ENCODE measurements at regions not wholly inside any gene's neighbourhood (a gene's known extent, or its start where the extent isn't known, plus 50 kb on each side); places are given as distances from the start of the nearest gene placed in this dataset.
"Not testable (repeated sequence)": the region's sequence is repeated elsewhere in the genome, so short reads cannot be mapped to it uniquely, and the experiment has no call there.

DNA sequence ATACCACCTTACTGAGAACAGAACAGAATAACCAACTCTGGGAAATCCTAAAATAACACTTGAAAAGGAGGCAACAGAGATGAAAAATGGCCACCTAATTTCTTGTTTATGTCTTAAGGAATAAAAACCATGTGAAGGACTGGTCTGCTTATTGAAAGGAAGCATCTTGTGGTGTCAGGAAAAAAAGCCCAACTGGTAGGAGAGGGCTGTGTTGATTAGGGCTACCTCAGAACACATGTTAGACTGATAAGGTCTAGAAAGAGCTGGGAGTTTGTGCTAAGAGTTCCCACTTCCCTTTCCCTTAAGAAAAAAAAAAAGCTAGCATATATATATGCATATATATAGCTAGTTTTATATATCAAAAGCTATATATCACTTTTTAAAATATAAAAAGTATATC, 425.3 kb upstream of the BTBD3 start:
- DNase-seq: no peak

DNA sequence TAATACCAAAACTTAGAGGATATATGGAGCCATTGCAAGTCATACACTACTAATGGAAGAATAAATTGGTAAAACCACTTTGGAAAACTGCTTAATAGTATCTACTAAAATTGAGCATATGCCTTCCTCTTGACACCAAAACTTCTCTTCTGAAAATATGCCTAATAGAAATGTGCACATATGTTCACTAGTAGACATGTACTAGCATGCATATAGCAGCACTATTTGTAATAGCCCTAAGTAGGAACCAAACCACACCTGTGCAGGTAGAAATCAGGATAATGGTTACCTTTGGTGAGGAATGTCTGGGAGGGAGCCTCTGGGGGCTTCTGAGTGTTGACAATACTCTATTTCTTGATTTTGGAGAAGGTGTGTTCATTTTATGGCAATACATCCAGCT, 424.8 kb upstream of the BTBD3 start:
- DNase-seq: no peak

DNA sequence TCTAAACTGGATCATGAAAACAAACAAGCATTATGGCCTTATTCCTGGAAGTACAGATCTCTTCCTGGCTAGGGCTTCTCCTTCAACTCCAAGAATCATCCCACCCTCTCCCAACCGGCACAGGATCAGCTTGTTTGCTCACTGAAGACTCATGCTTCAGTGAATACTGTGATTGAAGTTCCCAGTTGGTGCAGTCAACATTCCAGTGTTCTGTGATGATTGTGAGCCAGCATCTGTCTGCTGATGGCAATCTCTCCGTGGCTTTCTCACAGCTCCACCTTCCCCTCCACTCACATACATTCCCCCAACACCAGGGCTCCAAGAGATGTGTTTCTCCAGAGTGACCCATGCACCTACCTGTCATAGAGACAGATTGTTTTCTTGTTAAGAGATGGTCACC, 421.3 kb upstream of the BTBD3 start:
- DNase-seq: no peak

DNA sequence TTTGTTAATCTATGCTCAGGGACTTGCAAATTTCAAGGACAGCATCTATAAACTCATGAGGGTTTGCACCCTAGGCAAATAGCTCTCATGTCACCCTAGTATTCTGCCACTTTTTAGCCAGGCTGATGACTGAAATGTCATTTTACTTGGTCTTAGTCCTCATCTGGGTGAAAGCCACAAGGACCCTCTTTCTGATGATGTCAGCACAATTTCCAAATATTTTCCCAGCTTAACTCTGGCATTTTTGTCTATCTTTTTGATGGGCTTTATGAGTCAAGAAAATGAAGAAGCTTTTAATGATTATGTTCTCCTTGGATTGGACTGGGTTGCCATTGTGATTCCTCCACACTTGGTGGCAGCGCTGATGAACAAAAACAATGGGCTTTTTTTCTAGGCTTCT, 420.1 kb upstream of the BTBD3 start:
- no peak for DNase-seq

DNA sequence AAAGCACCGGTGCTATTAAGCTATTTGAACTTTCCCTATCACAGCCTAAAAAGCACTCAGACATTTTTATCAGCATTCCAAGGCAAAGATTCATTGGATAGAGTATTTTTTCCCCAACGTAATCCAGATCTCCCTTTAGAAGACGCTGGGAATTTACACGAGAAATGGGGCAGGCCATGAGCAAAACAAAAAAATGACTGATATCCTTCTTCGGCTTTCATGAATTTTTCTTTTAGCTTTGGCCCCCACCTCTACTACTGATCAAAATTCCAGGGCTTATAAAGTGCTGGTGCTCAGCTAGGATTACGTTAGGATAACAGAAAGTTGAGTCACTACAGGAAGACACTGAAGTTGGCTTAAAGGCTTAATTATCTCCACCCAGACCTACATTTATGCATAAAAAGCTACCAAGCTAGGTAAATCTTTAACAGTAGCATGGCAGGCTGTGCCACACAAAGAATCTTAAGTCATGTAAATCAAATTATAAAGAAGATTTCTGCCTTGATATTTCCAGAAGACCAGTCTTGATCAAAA, 418.5 kb upstream of the BTBD3 start:
- DNase-seq: no peak

DNA sequence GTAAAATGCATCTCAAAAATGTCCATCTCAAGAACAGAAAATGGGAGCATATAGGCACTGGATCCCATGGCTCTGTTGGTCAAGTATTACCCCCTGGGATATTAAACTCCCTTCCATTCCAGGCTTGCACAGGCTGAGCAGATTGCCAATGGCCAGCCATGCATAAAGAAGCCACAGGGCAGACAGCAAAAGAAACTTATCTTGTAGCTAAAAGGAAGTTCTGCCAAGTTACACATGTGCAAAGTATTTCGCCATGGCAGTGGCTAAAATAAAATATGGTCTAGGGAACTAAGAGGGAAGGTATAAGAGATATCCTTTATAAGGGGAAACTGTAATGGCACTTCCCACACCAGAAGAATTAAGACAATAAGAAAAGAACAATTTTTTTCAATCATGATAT, 415.6 kb upstream of the BTBD3 start:
- DNase-seq: no peak

DNA sequence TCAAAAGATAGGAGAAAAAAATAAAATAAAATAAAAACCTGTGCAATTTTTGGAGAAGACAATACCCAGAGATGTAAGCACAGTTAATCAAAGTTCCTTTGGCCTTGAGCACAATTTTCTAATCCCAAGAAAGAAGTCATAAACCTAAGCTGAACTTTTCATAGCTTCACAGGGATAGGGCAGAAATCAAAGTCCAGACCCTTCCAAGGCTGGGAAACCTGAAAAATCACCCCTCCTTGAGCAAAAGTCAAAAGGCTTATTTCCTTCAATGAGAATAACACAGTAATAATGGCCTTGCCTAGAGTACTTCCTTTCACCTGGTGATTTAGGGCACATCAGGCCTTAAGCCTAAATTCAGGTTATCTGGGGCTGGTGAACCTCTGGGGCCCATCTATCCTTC, 415.0 kb upstream of the BTBD3 start:
- no peak for DNase-seq

DNA sequence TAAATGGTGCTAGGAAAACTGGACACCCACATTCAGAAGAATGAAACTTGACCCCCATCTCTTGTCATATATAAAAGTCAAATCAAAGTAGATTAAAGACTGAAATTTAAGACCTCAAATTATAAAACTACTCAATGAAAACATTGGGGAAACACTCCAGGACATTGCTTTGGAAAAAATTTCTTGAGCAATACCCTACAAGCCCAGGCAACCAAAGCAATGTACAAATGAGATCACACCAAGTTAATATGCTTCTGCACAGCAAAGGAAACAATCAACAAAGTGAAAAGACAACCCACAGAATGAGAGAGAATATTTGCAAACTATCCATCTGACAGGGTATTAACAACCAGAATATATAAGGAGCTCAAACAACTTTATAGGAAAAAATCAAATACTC, 407.9 kb upstream of the BTBD3 start:
- DNase-seq: no peak

DNA sequence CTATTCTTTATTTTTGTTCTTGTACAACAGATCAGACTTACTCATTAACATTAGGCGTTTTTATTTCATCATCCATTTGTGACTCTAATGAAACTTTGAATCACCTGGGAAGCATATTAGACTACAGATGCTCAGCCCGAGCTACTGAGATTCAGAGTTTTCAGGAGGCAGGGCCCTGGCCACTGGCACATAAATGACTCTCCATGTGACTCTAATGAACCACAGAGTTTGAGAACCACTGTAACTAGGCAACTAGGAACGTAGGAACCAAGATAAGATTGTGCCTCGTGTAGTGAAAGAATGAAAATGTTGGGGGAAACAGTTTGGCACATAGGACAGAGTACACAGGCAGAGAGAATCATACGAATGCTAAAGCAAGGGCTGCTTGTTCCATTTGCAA, 405.9 kb upstream of the BTBD3 start:
- DNase-seq: no peak

DNA sequence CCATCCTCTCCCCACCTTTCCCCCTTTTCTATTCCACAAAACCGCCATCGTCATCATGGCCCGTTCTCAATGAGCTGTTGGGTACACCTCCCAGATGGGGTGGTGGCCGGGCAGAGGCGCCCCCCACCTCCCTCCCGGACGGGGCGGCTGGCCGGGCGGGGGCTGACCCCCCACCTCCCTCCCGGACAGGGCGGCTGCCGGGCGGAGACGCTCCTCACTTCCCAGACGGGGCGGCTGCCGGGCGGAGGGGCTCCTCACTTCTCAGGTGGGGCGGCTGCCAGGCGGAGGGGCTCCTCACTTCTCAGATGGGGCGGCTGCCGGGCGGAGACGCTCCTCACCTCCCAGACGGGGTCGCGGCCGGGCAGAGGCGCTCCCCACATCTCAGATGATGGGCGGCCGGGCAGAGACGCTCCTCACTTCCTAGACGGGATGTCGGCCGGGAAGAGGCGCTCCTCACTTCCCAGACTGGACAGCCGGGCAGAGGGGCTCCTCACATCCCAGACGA, 404.4 kb upstream of the BTBD3 start:
- not testable (repeated sequence) for DNase-seq

DNA sequence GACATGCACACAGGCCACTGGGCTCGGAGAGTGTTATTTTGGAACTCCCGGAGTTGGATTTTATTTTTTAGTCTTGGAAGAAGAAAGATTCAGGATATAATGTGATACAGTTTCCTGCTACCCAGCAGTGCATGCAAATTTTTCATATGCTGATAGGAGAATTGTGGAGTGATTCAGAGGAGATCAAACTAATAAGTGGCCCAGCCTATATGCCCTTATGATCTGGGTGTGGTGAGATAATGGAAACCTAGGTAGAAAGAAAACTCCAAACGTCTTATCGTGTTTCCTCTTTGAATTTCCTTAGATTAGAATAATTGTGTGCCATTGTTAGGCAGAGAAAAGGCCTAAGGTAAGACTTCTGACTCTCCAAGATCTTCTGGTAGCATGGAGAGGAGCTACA, 401.2 kb upstream of the BTBD3 start:
- DNase-seq: no peak

DNA sequence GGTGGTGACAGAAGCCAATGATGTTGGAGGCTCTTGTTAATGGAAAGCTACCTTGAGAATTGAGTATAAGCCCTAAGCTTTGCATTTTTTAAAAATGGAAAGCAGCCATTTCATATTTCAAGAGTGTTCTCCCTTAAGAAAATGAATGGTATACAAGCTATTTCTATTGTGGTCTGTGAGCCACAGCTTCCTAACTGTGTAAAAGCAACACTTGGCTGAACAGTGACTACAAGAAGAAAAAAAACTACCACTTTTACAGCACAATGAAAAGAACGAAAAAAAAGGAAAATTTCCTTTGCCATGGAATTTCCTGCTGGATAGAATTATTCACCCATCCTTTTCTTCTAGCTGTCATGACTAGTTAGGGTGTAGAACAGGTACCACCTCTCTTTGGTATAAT, 397.1 kb upstream of the BTBD3 start:
- no peak for DNase-seq

DNA sequence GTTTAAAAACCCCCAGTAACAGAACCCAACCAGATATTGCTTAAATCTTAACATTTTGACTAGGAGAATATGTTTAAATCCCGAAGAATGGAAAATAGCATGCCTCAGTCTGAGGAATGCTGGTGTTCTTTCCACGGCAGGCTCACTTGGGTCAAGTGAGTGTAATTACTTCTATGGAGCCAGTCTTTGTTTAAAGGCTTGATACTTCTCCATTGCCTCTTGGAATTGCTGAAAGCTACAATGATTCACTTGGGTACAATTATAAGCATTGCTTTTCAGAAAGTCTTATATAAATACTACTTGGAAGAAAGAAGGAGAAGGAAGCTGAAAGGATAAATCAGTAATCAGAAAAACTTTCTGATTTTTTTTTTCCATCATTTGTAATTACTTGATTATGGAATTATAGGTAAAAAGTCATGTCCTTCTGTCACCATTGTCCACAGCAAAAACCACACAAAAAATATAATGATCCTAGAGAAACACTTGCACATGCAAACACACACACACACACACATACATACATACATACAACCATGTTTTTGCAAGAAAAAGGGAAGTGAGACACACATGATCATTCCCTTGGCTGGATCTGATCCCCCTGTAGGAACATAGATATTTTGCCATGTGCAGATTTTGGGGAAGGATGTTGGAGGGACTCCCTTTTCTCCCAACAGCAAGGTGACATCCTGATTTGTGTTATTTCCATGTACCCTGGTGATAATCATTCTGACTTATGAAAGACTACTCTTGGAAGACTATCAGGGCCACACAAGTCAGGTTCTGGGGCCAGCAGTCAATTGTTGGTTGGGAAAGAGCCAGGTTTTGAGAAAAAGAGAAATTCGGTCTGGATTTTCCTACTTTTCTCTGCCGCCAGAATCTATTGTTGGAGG, 396.0 kb upstream of the BTBD3 start:
- DNase-seq: peak; percentile 41

DNA sequence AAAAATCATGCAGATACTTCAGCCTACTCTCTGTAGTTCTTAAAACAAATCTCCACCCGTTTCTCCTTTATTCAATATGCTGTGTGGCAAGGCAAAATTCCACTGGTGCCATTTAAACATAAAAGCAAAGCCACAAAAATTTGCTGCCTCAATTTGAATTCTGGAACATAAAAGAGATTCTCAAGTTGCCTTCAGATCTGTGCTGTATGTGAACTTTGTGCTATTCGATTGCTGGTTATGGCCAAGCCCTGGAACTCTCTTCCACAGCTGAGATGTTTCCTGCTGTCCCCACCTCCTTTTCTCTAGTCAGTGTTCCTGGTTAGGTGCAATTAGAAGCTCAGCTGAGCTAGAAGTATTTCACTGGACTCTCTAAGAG, 395.3 kb upstream of the BTBD3 start:
- peak; percentile 35 for DNase-seq

DNA sequence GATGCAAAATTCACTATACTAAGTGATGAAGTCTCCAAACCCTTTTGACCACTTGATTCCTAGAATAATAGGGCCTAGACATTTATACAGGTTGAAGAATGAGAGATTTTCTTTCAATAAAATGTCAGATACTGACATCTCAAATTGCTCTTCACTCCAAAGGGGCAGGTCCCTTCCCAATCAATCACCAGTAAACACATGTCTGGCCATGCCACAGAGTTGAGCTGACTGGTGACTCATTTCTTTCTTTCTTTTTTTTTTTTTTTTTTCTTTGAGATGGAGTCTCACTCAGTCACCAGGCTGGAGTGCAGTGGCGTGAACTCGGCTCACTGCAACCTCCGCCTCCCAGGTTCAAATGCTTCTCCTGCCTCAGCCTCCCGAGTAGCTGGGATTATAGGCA, 388.6 kb upstream of the BTBD3 start:
- DNase-seq: no peak

DNA sequence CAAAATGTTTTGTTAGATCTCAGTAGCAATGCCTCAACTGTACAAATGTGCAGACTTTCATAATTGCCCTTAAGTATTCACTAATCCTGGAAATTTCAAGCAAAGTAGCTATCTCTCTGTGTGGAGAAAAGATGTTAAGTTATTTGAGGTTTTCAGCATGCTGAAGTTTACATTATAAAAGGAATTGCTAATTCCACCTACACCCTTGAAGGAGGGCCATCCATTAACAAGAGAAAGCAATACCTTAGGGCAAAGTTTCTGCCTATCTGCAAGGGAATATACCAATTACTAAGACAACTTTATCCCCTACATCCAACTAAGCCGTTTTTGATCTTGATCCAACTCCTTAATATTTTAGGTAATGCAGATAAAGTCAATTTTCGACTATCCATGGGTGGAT, 380.7 kb upstream of the BTBD3 start:
- DNase-seq: no peak

DNA sequence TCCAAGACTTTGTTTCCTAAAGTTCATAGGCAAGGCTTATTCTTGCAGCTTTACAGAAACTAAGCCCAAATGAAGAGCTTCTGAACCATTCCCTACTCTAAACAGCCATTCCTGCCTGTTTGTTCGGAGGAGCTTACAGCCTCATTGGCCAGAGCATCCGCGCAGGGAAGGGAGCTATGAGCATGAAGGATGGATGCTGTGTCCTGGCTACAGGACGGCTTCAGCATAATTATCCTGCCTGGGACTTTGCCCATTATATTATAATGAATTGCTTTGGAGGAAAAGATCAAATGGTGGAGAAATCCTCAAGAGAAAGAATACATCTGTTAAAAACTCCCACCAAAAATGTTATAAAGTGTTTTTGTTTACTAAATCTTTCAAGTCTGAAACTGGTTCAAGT, 378.2 kb upstream of the BTBD3 start:
- no peak for DNase-seq

DNA sequence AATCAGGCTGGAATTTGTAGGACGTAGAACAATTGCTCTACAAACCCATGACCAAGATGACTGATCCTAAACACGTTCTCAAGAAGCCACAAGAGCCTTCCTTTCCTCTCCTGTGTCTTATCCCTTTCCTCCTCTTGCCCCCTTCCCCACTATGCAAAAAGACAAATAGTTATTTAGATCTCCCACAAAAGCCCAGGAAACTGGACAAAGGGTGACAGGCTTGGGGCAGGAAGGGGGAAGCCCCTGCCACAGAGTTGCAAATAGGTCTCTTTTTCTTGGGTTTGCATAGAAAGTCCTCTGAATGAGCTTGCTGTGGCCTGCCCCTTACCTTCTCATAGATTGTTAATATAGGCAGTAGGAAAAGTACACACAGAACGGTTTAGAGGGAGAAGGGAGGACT, 377.1 kb upstream of the BTBD3 start:
- DNase-seq: no peak

DNA sequence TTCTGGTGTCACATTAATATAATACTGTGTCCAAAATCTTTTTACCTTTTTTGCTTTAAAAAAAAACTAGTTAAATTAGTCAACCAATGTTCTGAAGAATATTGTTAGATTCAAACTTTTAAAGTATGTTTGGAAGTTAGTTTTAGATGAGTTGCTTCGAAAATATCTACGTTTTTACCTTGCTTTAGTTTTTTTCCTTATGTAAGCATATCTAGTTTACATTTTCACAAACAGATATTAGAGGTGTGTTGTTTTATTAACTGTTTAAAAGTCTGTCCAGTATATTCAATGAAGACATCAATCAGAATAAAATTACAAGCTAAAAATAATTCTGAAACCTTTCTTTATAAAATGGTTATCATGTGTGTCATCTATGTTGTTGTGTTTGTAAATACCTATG, 375.0 kb upstream of the BTBD3 start:
- DNase-seq: no peak

DNA sequence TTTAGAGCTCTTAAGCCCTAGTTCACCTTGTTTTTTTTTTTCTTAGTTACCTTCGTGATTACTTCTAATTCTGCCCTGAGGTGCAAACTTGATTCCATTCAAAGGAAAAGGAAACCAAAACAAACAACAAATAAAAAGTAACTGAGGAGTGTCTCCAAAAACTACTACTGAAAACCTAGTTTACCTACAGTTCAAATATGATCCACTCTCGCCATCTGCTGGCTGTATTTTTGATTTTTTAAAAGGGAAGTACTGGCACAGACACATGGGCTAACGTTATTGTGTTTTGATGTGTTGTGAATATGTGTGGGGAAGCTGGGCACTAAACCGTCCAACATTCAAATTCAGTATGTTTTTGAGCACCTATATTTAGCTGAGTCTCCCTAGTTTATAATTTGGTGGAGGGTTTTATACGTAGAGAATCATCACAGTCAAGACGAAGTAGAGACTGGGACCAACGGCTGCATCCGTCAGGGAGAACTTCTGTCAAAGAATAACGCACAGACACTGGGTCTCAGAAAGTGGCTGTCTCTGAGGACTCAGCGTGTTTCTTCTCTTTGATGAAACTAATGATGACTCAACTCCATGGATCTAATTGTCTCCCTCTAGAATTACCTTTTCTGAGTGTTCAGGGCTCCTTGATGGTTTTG, 373.5 kb upstream of the BTBD3 start:
- no peak for DNase-seq

DNA sequence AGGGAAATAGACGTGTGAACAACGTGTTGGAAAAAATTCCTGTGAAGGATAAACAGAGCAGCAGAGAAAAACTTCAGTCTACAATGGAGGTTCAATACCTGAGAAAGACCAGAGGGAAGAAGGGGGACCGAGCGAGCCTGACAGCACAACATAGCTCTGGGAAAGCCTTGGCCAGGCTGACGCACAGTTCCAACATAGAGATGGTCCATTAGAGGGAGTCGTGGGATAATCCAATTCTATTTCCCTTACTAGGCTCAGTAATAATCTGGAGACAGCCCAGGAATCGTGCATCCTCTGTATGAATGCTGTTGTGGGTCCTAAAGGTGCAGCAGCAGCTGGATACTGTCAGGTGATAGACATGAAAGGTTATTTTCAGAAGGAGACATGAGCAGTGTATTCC, 370.8 kb upstream of the BTBD3 start:
- DNase-seq: no peak

DNA sequence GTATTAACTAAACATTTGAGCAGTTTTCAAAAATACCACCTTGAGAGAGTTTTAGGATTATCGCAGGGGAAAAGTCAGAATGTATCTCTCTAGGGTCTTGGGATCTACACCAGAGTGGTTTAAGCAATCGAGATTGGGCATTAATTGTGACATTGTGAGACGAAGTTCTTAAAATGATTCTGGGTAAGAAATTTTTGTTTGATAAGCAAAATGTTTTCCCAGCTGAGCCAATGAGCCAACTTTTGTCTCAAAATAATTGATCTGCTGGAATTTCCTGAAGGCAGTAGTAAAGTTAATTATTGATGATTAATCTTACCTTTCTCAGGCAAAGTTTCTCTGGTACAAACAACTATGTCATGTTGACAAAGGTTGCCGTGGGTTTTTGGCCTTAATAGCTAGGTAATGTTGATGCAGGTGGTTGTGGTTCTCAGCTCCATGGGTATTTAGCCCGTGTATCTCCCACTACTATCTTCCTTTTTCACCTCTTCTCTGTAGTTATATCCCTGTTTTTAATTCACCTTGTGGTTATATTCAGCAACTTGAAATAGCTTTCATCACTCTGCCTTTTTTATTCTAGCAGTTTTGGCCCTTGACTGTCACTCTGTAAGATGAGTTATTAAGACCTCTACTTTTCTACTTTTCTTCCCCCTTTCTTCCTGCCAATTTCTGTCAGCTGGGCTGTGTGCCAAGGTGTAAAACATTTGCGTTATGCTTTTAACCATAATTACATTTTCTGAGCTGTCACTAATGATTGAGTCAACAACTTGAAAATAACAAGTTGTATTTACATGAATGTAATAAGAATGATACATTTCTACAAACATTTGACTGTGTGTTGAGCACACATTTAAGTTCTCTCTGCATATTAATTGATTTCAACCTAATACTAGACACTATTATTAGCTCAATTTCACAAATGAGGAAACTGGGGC, 368.3 kb upstream of the BTBD3 start:
- DNase-seq: no peak

All from left hindlimb (tissue), 1 donor.